CD4-positive, alpha-beta T cell (primary cell): ENCODE measurements at regions not wholly inside any gene's neighbourhood (a gene's known extent, or its start where the extent isn't known, plus 50 kb on each side); places are given as distances from the start of the nearest gene placed in this dataset.

Experiments used
- ATAC-seq: fragments of 200-7000 bp; cut with Tn5 transposase; one replicate; pipeline ENCODE4 v1.10.0; 2022; ENCODE audit warnings: mild to moderate bottlenecking; ENCODE audit not compliant: poor library complexity
- CTCF ChIA-PET: fragments of 350-600 bp; sonication (Branson Sonifier 250); formaldehyde crosslinking; loops from one replicate; lab custom pipeline; 2021; ENCODE audit warnings: antibody characterized with exemption, inconsistent platforms; lab: Charles Lee
- POLR2A ChIA-PET: fragments of 350-600 bp; sonication (Branson Sonifier 250); formaldehyde crosslinking; loops from one replicate; lab custom pipeline; 2021; ENCODE audit warnings: antibody characterized with exemption, inconsistent platforms; lab: Charles Lee
- DNase-seq, 14 experiments: peaks; one replicate each; pipeline ENCODE4 v3.0.0-alpha.2; 2013 to 2020; ENCODE audit warnings: mixed read lengths in 2 of 14
- H3K27ac ChIP-seq, 2 donors: one replicate each; pipeline versions ENCODE4 v1.5.1 to v1.7.0; 2013; ENCODE audit warnings: low read length in 2 of 2, low read depth in 1 of 2, mild to moderate bottlenecking in 1 of 2
- H3K27me3 ChIP-seq, 2 experiments: 1 replicate in 1 of 2; 2 replicates in 1 of 2; pipeline versions ENCODE4 v1.6.1 to v1.7.0; 2013; ENCODE audit warnings: low read length in 2 of 2, control low read depth in 1 of 2, mild to moderate bottlenecking in 1 of 2, moderate library complexity in 1 of 2; ENCODE audit not compliant: insufficient read depth in 2 of 2, control insufficient read depth in 1 of 2
- H3K36me3 ChIP-seq: one replicate; pipeline ENCODE4 v1.6.1; 2013; ENCODE audit warnings: low read length, control low read depth; ENCODE audit not compliant: insufficient read depth
- H3K4me1 ChIP-seq: one replicate; pipeline ENCODE4 v1.6.1; 2013; ENCODE audit warnings: low read length, control low read depth; ENCODE audit not compliant: insufficient read depth
- H3K4me3 ChIP-seq: one replicate; pipeline ENCODE4 v1.5.1; 2013; ENCODE audit warnings: mild to moderate bottlenecking, low read length, moderate library complexity
- H3K9me3 ChIP-seq, 2 experiments: 1 replicate in 1 of 2; 2 replicates in 1 of 2; pipeline versions ENCODE4 v1.6.1 to v1.7.0; 2013; ENCODE audit warnings: low read length in 2 of 2, mild to moderate bottlenecking in 2 of 2, control low read depth in 1 of 2, moderate library complexity in 1 of 2; ENCODE audit not compliant: control insufficient read depth in 1 of 2, insufficient read depth in 1 of 2
- H3K27ac Mint-ChIP-seq: one replicate; pipeline ENCODE4 v1.8.0; 2020; ENCODE audit warnings: mixed read lengths
- H3K27me3 Mint-ChIP-seq: one replicate; pipeline ENCODE4 v1.8.0; 2021; ENCODE audit warnings: mixed read lengths
- H3K36me3 Mint-ChIP-seq: one replicate; pipeline ENCODE4 v1.8.0; 2021; ENCODE audit warnings: low read depth, mixed read lengths
- H3K4me1 Mint-ChIP-seq: one replicate; pipeline ENCODE4 v1.8.0; 2021; ENCODE audit warnings: low read depth, mixed read lengths
- H3K4me3 Mint-ChIP-seq: one replicate; pipeline ENCODE4 v1.8.0; 2020; ENCODE audit warnings: mild to moderate bottlenecking, mixed read lengths
- H3K9me3 Mint-ChIP-seq: one replicate; pipeline ENCODE4 v1.8.0; 2020; ENCODE audit warnings: mixed read lengths
- CTCF ChIP-seq: fragments of 200-600 bp; IDR thresholded peaks from one replicate; pipeline ENCODE4 v1.8.0; 2022; ENCODE audit warnings: antibody characterized with exemption, mild to moderate bottlenecking
- intact Hi-C, 2 experiments: fragments of 100-400 bp; cut with DNase I in 1 of 2; cut with micrococcal nuclease in 1 of 2; formaldehyde crosslinking; loops; one replicate each; pipeline versions ENCODE4 v1.15.1 to v1.9.0; 2023 to 2025; cut with DNase I, micrococcal nuclease

DNA sequence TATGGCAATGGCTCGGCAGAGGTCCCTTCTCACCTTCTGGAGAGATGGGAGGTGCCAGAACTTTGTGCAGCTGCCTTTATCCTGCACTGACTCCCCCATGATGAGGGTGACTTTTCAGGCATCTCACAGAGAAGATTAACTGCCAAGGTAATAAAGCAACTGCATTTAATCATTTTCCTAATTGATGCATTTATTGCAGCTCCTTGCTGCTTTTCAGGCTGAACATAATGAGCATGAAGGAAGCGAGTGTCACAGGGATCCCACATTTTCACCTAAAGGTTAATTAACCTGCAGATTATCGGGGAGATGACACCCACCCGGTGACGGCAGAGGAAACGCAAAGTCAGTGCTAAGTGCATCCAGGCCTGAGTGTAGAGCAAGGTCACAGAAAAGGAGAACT is 154.3 kb downstream of the ICE1 start:
- Mint-ChIP-seq H3K27ac (no peak overlapping the region), H3K27me3 (peaks cover 24% of the 10 kb centered on the region), H3K36me3 (no peaks in the 10 kb centered on the region), H3K4me3 (no peak overlapping the region), H3K4me1 (no peaks in the 10 kb centered on the region), H3K9me3 (no peaks in the 10 kb centered on the region)
- H3K36me3 ChIP-seq: no peaks in the 10 kb centered on the region
- peaks cover 0 to 3% of the 10 kb centered on the region in 2 experiments for H3K9me3 ChIP-seq
- no peak for TF ChIP-seq CTCF
- H3K27ac ChIP-seq: no peak overlapping the region
- ChIA-PET POLR2A (no interaction called here), CTCF (no interaction called here)
- ATAC-seq (no peak), DNase-seq (no peak)
- H3K4me1 ChIP-seq: no peaks in the 10 kb centered on the region
- no peaks in the 10 kb centered on the region for H3K27me3 ChIP-seq
- intact Hi-C loops: no loop called here
- H3K4me3 ChIP-seq: no peak overlapping the region

GRCh38 chr5:5575461-5575860 is 153.0 kb downstream of the ICE1 start:
- ChIA-PET POLR2A (no interaction called here), CTCF (no interaction called here)
- H3K27ac ChIP-seq: no peak overlapping the region
- H3K36me3 ChIP-seq: no peaks in the 10 kb centered on the region
- H3K4me3 Mint-ChIP-seq: no peak overlapping the region
- no peaks in the 10 kb centered on the region for H3K27me3 ChIP-seq
- no peaks in the 10 kb centered on the region for H3K36me3 Mint-ChIP-seq
- no peak for TF ChIP-seq CTCF
- ATAC-seq (no peak), DNase-seq (no peak)
- intact Hi-C loops: no loop called here
- peaks cover 0 to 3% of the 10 kb centered on the region in 2 experiments for H3K9me3 ChIP-seq
- H3K9me3 Mint-ChIP-seq: no peaks in the 10 kb centered on the region
- no peak overlapping the region for H3K27ac Mint-ChIP-seq
- H3K4me1 ChIP-seq: no peaks in the 10 kb centered on the region
- H3K4me3 ChIP-seq: no peak overlapping the region
- H3K4me1 Mint-ChIP-seq: no peaks in the 10 kb centered on the region
- H3K27me3 Mint-ChIP-seq: peaks cover 24% of the 10 kb centered on the region

- POLR2A ChIA-PET: no interaction called here
- Histone ChIP-seq H3K9me3 (peaks cover 0 to 3% of the 10 kb centered on the region in 2 experiments), H3K27ac (no peak overlapping the region), H3K36me3 (no peaks in the 10 kb centered on the region), H3K27me3 (no peaks in the 10 kb centered on the region), H3K4me3 (no peak overlapping the region), H3K4me1 (no peaks in the 10 kb centered on the region)
- Mint-ChIP-seq H3K27me3 (peaks cover 28% of the 10 kb centered on the region), H3K36me3 (no peaks in the 10 kb centered on the region), H3K27ac (no peak overlapping the region), H3K4me1 (no peaks in the 10 kb centered on the region), H3K4me3 (no peak overlapping the region), H3K9me3 (no peaks in the 10 kb centered on the region)
- no peak for TF ChIP-seq CTCF
- CTCF ChIA-PET: no interaction called here
- no peak for ATAC-seq
- DNase-seq: no peak
- intact Hi-C loops: no loop called here
These were observed 151.4 kb downstream of the ICE1 start for GRCh38 chr5:5573798-5574380.
